ENCODE measurements at regions not wholly inside any gene's neighbourhood (a gene's known extent, or its start where the extent isn't known, plus 50 kb on each side); places are given as distances from the start of the nearest gene placed in this dataset.

DNA sequence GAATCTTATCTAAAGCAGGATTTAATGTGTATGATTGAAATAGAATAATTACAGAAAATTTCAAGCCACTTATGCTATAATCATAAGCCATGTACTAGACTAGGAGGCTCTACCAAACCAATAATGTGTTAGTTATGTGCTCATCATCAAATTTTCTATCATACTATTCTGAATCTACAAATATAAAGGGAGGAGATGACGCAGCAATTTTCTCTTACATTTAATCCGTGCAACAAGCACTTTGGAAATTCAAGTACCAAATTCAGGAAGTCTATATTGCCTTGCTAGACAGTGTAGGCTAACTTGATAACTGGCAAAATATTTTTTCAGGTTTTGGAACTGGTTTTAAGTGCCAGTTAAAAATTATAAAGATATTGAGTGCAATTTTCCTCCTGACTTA is 283.5 kb downstream of the C4orf33 start:
- TF ChIP-seq, protein P1, sequence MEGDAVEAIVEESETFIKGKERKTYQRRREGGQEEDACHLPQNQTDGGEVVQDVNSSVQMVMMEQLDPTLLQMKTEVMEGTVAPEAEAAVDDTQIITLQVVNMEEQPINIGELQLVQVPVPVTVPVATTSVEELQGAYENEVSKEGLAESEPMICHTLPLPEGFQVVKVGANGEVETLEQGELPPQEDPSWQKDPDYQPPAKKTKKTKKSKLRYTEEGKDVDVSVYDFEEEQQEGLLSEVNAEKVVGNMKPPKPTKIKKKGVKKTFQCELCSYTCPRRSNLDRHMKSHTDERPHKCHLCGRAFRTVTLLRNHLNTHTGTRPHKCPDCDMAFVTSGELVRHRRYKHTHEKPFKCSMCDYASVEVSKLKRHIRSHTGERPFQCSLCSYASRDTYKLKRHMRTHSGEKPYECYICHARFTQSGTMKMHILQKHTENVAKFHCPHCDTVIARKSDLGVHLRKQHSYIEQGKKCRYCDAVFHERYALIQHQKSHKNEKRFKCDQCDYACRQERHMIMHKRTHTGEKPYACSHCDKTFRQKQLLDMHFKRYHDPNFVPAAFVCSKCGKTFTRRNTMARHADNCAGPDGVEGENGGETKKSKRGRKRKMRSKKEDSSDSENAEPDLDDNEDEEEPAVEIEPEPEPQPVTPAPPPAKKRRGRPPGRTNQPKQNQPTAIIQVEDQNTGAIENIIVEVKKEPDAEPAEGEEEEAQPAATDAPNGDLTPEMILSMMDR (IDR thresholded peaks at IDR 0.05) = no peak
- TF ChIP-seq POLR2A (IDR thresholded peaks at IDR 0.05; ENCODE audit: low read depth) (no peak), POLR2AphosphoS5 (IDR thresholded peaks at IDR 0.05) (no peak)
